B cell (primary cell): ENCODE measurements at regions not wholly inside any gene's neighbourhood (a gene's known extent, or its start where the extent isn't known, plus 50 kb on each side); places are given as distances from the start of the nearest gene placed in this dataset.

ENCODE experiments used
- ATAC-seq: fragments of 200-7000 bp; cut with Tn5 transposase; one replicate; pipeline ENCODE4 v1.10.0; 2021; ENCODE audit warnings: low read depth, mild to moderate bottlenecking, moderate number of reproducible peaks, moderate library complexity
- CTCF ChIA-PET: fragments of 350-600 bp; sonication (Branson Sonifier 250); formaldehyde crosslinking; loops from one replicate; lab custom pipeline; 2021; ENCODE audit warnings: antibody characterized with exemption, inconsistent platforms; lab: Charles Lee
- POLR2A ChIA-PET: fragments of 350-600 bp; sonication (Branson Sonifier 250); formaldehyde crosslinking; loops from one replicate; lab custom pipeline; 2021; ENCODE audit warnings: antibody characterized with exemption; lab: Charles Lee
- DNase-seq: peaks from one replicate; pipeline ENCODE4 v3.0.0; 2013
- H2AFZ ChIP-seq: 2 replicates; pipeline ENCODE4 v1.6.1; 2012; ENCODE audit warnings: mild to moderate bottlenecking, low read depth, low read length; ENCODE audit not compliant: insufficient read depth, poor library complexity, severe bottlenecking
- H3K27ac ChIP-seq, 2 donors: 1 replicate in 1 of 2; 2 replicates in 1 of 2; pipeline ENCODE4 v1.5.1; 2012 to 2013; ENCODE audit warnings: low read length in 2 of 2, mild to moderate bottlenecking in 2 of 2, moderate library complexity in 1 of 2
- H3K27me3 ChIP-seq, 4 experiments: fragments of 200-600 bp in 1 of 4; sonication (generic) in 1 of 4; replicated peaks in 1 of 4; 1 replicate in 2 of 4; 2 replicates in 2 of 4; pipeline versions ENCODE4 v1.6.1 to v1.7.0; 2013 to 2016; ENCODE audit warnings: low read length in 3 of 4, mild to moderate bottlenecking in 2 of 4, mixed read lengths in 1 of 4, moderate library complexity in 1 of 4; ENCODE audit not compliant: insufficient read depth in 4 of 4, control insufficient read depth in 3 of 4; ENCODE audit errors: control extremely low read depth in 1 of 4
- H3K36me3 ChIP-seq, 2 experiments: replicated peaks in 1 of 2; 1 replicate in 1 of 2; 2 replicates in 1 of 2; pipeline versions ENCODE4 v1.6.1 to v1.7.1; 2013; ENCODE audit warnings: low read length in 1 of 2; ENCODE audit not compliant: insufficient read depth in 2 of 2, control insufficient read depth in 1 of 2; ENCODE audit errors: control extremely low read depth in 1 of 2, extremely low read depth in 1 of 2
- H3K4me1 ChIP-seq, 2 donors: fragments of 200-600 bp in 1 of 2; sonication (generic) in 1 of 2; 1 replicate in 1 of 2; 2 replicates in 1 of 2; pipeline versions ENCODE4 v1.5.1 to v1.6.1; 2013 to 2017; ENCODE audit warnings: low read length in 2 of 2; ENCODE audit not compliant: control insufficient read depth in 2 of 2, insufficient read depth in 2 of 2
- H3K4me2 ChIP-seq: replicated peaks from 2 replicates; pipeline ENCODE3; 2012; ENCODE audit warnings: mild to moderate bottlenecking, low read depth, low read length; ENCODE audit not compliant: poor library complexity, severe bottlenecking
- H3K4me3 ChIP-seq, 5 experiments: fragments of 200-600 bp in 1 of 5; sonication (generic) in 1 of 5; 1 replicate in 3 of 5; 2 replicates in 2 of 5; pipeline versions ENCODE4 v1.5.1 to v1.7.0; 2011 to 2016; ENCODE audit warnings: low read length in 4 of 5, mild to moderate bottlenecking in 4 of 5, low read depth in 2 of 5, control low read depth in 1 of 5, moderate library complexity in 1 of 5; ENCODE audit not compliant: insufficient read depth in 1 of 5; ENCODE audit errors: control extremely low read depth in 1 of 5, extremely low read depth in 1 of 5
- H3K79me2 ChIP-seq: fragments of 200-600 bp; sonication (generic); one replicate; pipeline ENCODE4 v1.6.0; 2016; ENCODE audit warnings: low read length; ENCODE audit not compliant: control insufficient read depth, insufficient read depth
- H3K9ac ChIP-seq: fragments of 200-600 bp; sonication (generic); 2 replicates; pipeline ENCODE4 v1.6.1; 2017; ENCODE audit warnings: mild to moderate bottlenecking, low read length, moderate library complexity
- H3K9me3 ChIP-seq, 3 donors: one replicate each; pipeline versions ENCODE4 v1.6.1 to v1.7.1; 2013; ENCODE audit warnings: low read length in 2 of 3; ENCODE audit not compliant: control insufficient read depth in 2 of 3, insufficient read depth in 1 of 3; ENCODE audit errors: control extremely low read depth in 1 of 3
- H4K20me1 ChIP-seq: 2 replicates; pipeline ENCODE4 v1.6.0; 2012; ENCODE audit warnings: mild to moderate bottlenecking, low read length; ENCODE audit not compliant: insufficient read depth, control insufficient read depth, poor library complexity, severe bottlenecking
- H3K27ac Mint-ChIP-seq: one replicate; pipeline ENCODE4 v1.8.0; 2021; ENCODE audit warnings: mixed read lengths
- H3K27me3 Mint-ChIP-seq: one replicate; pipeline ENCODE4 v1.8.0; 2021; ENCODE audit warnings: mixed read lengths
- H3K4me1 Mint-ChIP-seq: one replicate; pipeline ENCODE4 v1.8.0; 2021; ENCODE audit warnings: mixed read lengths
- H3K4me3 Mint-ChIP-seq: one replicate; pipeline ENCODE4 v1.8.0; 2021; ENCODE audit warnings: mixed read lengths
- H3K9me3 Mint-ChIP-seq: one replicate; pipeline ENCODE4 v1.8.0; 2022; ENCODE audit warnings: mixed read lengths; ENCODE audit not compliant: insufficient read depth
- CTCF ChIP-seq: fragments of 200-600 bp; IDR thresholded peaks from one replicate; pipeline ENCODE4 v1.8.0; 2022; ENCODE audit warnings: antibody characterized with exemption, mild to moderate bottlenecking
- EZH2 ChIP-seq: IDR thresholded peaks from 2 replicates; pipeline ENCODE4 v1.6.1; 2012; ENCODE audit warnings: borderline replicate concordance, low read depth, mild to moderate bottlenecking, moderate library complexity, low read length; ENCODE audit not compliant: insufficient read depth, poor library complexity, severe bottlenecking
- WGBS: methylation state at CpG from one replicate; pipeline ENCODE4 v1.1.5; 2013; ENCODE audit warnings: missing lambda C conversion rate; ENCODE audit not compliant: insufficient coverage; 5-methylcytosine and 5-hydroxymethylcytosine counted together
- intact Hi-C: fragments of 100-400 bp; cut with micrococcal nuclease; formaldehyde crosslinking; loops from one replicate; pipeline ENCODE4 v1.10.0; 2022

DNA sequence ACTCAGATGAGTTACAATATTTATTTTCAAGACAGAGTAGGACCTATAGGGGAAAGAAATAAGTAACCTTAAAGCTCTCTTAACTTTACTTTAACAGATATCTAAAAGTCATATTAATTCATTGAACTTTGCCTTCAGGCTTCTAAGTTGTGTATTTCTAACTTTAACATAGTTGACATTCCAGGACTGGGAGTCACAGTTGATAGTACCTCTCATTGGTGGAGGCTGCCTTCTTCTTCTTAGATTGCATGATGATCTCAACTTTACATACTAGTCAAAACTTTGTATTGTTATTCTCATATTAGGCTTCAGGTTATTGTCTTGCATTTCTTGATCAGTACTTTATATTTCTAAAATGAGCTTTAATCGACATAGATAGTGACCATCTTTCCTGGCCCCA is 350.1 kb upstream of the KIF2B start:
- no peak overlapping the region for H3K4me3 ChIP-seq
- intact Hi-C loops, result no loop called here
- no peak overlapping the region for H3K27ac Mint-ChIP-seq
- no peaks in the 10 kb centered on the region for H3K27me3 Mint-ChIP-seq
- H3K79me2 ChIP-seq, result no peaks in the 10 kb centered on the region
- no CpG with 5 or more reads among the region's 1 CpG for WGBS
- ATAC-seq (no peak), DNase-seq (no peak)
- peaks cover 2% of the 10 kb centered on the region for H3K9me3 Mint-ChIP-seq
- H4K20me1 ChIP-seq, result no peaks in the 10 kb centered on the region
- no peaks in the 10 kb centered on the region for H3K27me3 ChIP-seq
- H3K36me3 ChIP-seq, result no peaks in the 10 kb centered on the region
- H3K9ac ChIP-seq, result no peak overlapping the region
- H3K4me2 ChIP-seq, result no peak overlapping the region
- CTCF ChIA-PET, result no interaction called here
- POLR2A ChIA-PET, result no interaction called here
- no peak overlapping the region for H3K4me3 Mint-ChIP-seq
- TF ChIP-seq CTCF (no peak), EZH2 (no peak)
- no peaks in the 10 kb centered on the region for H3K4me1 ChIP-seq
- no peaks in the 10 kb centered on the region for H3K4me1 Mint-ChIP-seq
- no peak overlapping the region for H3K27ac ChIP-seq
- no peak overlapping the region for H2AFZ ChIP-seq
- H3K9me3 ChIP-seq, result peaks cover 0 to 4% (median 0%) of the 10 kb centered on the region in 3 donors

DNA sequence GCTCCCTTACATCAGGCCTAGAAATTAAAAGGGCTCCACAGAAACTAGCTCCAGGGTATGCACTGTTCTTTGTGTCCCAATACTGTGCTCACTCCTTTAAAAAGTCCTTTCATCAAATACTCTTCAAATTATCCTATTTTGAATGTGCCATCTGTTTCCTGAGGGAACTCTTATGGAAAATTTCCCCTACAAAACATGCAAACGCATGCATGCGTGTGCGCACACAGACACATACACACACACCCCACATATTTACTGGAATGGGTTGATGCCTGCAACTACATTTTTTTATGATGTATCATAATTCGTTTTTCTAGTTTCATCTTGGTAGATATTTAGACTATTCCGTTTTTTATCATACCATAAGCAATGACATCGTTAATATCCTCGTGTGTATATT is 351.2 kb upstream of the KIF2B start:
- Histone ChIP-seq H3K4me2 (no peak overlapping the region), H3K9ac (no peak overlapping the region), H3K4me3 (no peak overlapping the region), H3K4me1 (no peaks in the 10 kb centered on the region), H3K27ac (no peak overlapping the region), H3K79me2 (no peaks in the 10 kb centered on the region), H3K9me3 (peaks cover 0 to 4% (median 0%) of the 10 kb centered on the region in 3 donors), H3K36me3 (no peaks in the 10 kb centered on the region), H3K27me3 (no peaks in the 10 kb centered on the region), H2AFZ (no peak overlapping the region), H4K20me1 (no peaks in the 10 kb centered on the region)
- no peak for DNase-seq
- Mint-ChIP-seq H3K27me3 (no peaks in the 10 kb centered on the region), H3K4me1 (no peaks in the 10 kb centered on the region), H3K27ac (no peak overlapping the region), H3K4me3 (no peak overlapping the region), H3K9me3 (peaks cover 2% of the 10 kb centered on the region)
- intact Hi-C loops, result no loop called here
- ChIA-PET CTCF (no interaction called here), POLR2A (no interaction called here)
- TF ChIP-seq EZH2 (no peak), CTCF (no peak)
- no peak for ATAC-seq
- WGBS, result no CpG with 5 or more reads among the region's 7 CpGs
